ENCODE measurements at regions not wholly inside any gene's neighbourhood (a gene's known extent, or its start where the extent isn't known, plus 50 kb on each side); places are given as distances from the start of the nearest gene placed in this dataset.

DNA sequence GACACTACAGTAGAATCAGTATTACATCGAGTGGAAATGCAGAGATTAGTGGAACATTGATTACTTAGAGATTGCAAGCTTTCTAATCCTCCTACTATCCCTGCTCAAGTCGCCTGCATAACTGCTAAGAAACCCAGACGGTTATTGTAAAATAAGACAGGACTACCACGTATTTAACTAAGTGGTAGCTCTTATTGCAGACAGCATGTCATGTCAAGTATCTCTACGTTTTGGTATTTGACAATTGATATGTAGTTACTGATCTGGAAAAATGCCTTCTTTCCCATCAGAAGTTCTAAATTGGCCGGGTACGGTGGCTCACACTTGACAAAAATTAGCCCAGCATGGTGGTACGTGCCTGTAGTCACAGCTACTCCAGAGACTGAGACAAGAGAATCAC lies 404.1 kb downstream of the CBLN2 start:
- DNase-seq (ENCODE audit: low read depth) = no peak
- no peak overlapping the region for H3K4me3 ChIP-seq (ENCODE audit: control insufficient read depth, low read depth, low read length)
- no peak for TF ChIP-seq CTCF (IDR thresholded peaks at IDR 0.05; ENCODE audit: control insufficient read depth, insufficient read depth, low read depth, low read length, missing control alignments)

GRCh38 chr18:72128649-72129048 lies 415.5 kb downstream of the CBLN2 start:
- no peak overlapping the region for H3K4me3 ChIP-seq (ENCODE audit: control insufficient read depth, low read depth, low read length)
- no peak for DNase-seq (ENCODE audit: low read depth)
- TF ChIP-seq CTCF (IDR thresholded peaks at IDR 0.05; ENCODE audit: control insufficient read depth, insufficient read depth, low read depth, low read length, missing control alignments) = no peak

- TF ChIP-seq CTCF (IDR thresholded peaks at IDR 0.05; ENCODE audit: control insufficient read depth, insufficient read depth, low read depth, low read length, missing control alignments) = no peak
- no peak for DNase-seq (ENCODE audit: low read depth)
- no peak overlapping the region for H3K4me3 ChIP-seq (ENCODE audit: control insufficient read depth, low read depth, low read length)
These were observed 422.0 kb downstream of the CBLN2 start for GRCh38 chr18:72122103-72122502.

DNA sequence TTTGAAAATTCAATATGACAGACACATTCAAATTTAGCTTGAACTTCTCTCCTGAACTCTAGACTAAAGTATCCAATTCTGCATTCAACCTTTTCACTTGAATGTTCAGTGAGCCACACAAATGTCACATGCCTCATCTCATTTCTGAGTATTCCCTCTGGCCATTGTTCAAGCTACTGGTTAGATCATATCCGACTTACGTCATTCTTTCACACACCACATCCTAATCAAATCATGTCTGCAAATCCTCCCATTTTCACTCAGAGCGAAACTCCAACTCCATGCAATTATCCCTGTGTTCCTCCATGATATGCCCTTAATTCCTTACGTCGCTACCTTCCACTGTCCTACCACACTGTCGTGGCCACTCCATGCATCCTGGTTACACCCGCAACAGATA lies 425.1 kb downstream of the CBLN2 start:
- H3K4me3 ChIP-seq (ENCODE audit: control insufficient read depth, low read depth, low read length) = no peak overlapping the region
- no peak for DNase-seq (ENCODE audit: low read depth)
- no peak for TF ChIP-seq CTCF (IDR thresholded peaks at IDR 0.05; ENCODE audit: control insufficient read depth, insufficient read depth, low read depth, low read length, missing control alignments)

DNA sequence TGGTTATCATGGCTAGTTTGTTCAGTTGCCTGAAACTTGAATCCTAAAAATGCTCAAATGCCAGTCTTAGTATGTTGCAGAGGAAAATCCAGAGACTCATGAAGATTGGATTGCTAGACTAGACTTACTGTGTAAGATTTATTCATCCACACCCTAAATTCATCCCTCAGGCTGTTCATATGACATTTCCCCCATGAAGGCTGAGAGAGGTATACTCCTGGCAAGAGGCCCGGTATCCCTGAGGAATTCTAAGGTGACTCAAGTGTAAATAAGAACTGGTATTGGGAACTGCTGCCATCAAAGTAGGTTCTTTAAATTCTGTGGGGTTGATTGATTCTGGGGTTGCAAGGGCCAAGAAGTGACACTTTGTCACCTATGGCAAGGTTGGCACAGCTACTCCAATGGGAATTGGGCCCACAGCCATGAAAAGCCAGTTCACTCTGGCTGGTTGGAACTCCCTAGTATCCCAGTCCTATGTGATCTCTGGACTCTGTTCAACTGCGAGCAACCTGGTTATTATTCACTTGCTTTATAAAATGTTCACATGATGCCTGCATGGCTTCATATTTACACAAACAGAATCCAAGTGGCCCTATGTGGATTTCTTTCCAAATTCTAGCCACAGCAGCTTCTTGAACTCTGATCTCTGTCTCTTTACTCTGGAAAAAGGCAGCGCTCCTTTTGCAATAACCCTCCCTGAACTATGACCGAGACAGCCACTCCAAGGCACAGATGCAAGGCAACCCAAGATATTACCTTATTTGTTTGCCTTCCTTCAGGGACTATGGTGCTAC lies 429.1 kb downstream of the CBLN2 start:
- DNase-seq (ENCODE audit: low read depth) = no peak
- no peak overlapping the region for H3K4me3 ChIP-seq (ENCODE audit: control insufficient read depth, low read depth, low read length)
- no peak for TF ChIP-seq CTCF (IDR thresholded peaks at IDR 0.05; ENCODE audit: control insufficient read depth, insufficient read depth, low read depth, low read length, missing control alignments)

DNA sequence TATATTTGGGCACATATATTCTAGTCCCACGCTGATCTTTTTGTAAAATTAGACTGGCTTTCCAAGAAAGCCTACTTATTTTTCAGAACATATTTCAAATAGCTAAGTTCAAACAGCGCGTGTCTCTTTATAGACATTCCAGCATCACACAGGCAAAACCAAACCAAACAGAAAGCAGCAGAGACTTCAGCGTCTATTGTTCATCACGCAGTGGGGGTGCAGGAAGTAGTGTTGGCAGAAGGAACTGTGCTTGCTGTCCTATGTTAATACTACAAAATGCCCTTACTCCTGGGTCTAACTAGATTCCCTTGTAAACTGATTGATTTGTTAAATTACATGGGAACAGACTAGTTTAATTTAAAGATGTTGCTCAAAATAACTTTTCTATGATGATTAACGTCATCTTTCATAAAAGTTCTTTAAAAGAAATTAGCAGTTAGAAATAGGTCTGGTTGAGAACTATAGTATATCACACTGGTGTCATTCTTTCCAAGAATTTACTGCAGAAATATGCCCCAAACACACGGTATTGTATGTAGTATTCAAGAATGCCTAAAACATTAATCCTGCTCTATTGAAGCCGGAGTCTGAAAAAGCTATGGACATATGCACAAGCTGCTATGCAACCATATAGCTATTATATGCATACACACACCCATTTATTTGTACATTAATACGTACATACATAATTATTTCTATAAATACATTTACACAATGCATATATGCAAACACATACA lies 436.3 kb downstream of the CBLN2 start:
- no peak for TF ChIP-seq CTCF (IDR thresholded peaks at IDR 0.05; ENCODE audit: control insufficient read depth, insufficient read depth, low read depth, low read length, missing control alignments)
- no peak for DNase-seq (ENCODE audit: low read depth)

More for the DNA sequence above, 436.3 kb downstream of the CBLN2 start:
- no peak overlapping the region for H3K4me3 ChIP-seq (ENCODE audit: control insufficient read depth, low read depth, low read length)
